Stimulated activated naive CD8-positive, alpha-beta T cell treated with anti-CD3 and anti-CD28 coated beads, Interleukin-15, amount 100 ng/mL, for 72 hours (primary cell): ENCODE measurements at regions not wholly inside any gene's neighbourhood (a gene's known extent, or its start where the extent isn't known, plus 50 kb on each side); places are given as distances from the start of the nearest gene placed in this dataset.
A peak's percentile ranks its signal among the peaks of the same experiment; 100 is the strongest.

Experiments
- ATAC-seq: fragments of 150-1000 bp; cut with Tn5 transposase; 2 replicates; pipeline ENCODE4 v1.10.0; 2021; ENCODE audit warnings: mild to moderate bottlenecking, moderate library complexity
- DNase-seq, 2 donors: peaks; one replicate each; pipeline ENCODE4 v3.0.0; 2021 to 2022
- H3K27ac Mint-ChIP-seq, 2 donors: one replicate each; pipeline ENCODE4 v1.8.0; 2022; ENCODE audit warnings: mild to moderate bottlenecking in 2 of 2, mixed read lengths in 2 of 2, moderate library complexity in 2 of 2
- H3K27me3 Mint-ChIP-seq: one replicate; pipeline ENCODE4 v1.8.0; 2022; ENCODE audit warnings: mixed read lengths
- H3K4me1 Mint-ChIP-seq: one replicate; pipeline ENCODE4 v1.8.0; 2022; ENCODE audit warnings: mild to moderate bottlenecking, mixed read lengths
- H3K4me3 Mint-ChIP-seq, 2 donors: one replicate each; pipeline ENCODE4 v1.8.0; 2022; ENCODE audit warnings: mild to moderate bottlenecking in 2 of 2, mixed read lengths in 2 of 2, moderate library complexity in 1 of 2
- H3K9me3 Mint-ChIP-seq, 2 donors: one replicate each; pipeline ENCODE4 v1.8.0; 2022; ENCODE audit warnings: mixed read lengths in 2 of 2

DNA sequence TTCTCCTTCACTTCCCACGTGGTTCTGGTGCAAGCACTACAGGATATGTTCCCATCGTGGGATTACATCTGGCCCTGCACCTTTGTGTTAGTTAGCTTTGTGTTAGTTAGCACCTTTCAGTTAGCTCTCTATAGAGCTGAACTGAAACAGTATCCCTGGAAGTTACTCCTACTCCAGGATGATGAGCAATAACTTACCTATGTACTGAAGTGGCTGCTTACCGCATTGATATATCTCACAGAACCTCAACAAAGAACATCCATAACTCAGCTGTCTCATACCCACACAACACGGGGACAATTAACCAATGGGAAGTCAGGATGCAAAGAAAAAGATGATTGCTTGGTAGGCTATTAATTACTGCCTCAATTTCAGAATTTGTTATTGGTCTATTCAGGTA, 146.6 kb downstream of the ASCL4 start:
- Mint-ChIP-seq H3K4me3 (no peak overlapping the region), H3K27ac (no peak overlapping the region), H3K4me1 (no peaks in the 10 kb centered on the region), H3K9me3 (no peaks in the 10 kb centered on the region), H3K27me3 (peaks cover 53% of the 10 kb centered on the region)
- ATAC-seq, result no peak
- no peak for DNase-seq

DNA sequence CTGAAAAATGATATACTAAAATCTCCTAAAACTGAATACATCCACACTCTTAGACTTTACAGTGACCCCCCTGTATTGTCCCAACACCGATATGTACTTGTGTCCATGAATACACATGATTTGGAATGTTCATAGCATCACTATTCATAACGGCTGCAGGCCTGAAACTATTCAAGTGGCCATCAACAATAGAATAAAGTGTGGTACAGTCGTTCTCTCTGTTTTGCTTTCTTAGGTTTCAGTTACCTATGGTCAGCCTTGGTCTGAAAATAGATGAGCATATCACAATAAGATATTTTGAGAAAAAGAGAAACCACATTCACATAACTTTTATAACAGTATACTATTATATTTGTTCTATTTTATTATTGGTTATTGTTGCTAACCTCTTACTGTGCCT, 150.6 kb downstream of the ASCL4 start:
- H3K27me3 Mint-ChIP-seq, result peaks cover 37% of the 10 kb centered on the region
- DNase-seq (no peak), ATAC-seq (no peak)
- no peaks in the 10 kb centered on the region for H3K4me1 Mint-ChIP-seq
- H3K27ac Mint-ChIP-seq, result no peak overlapping the region
- no peaks in the 10 kb centered on the region for H3K9me3 Mint-ChIP-seq
- no peak overlapping the region for H3K4me3 Mint-ChIP-seq

DNA sequence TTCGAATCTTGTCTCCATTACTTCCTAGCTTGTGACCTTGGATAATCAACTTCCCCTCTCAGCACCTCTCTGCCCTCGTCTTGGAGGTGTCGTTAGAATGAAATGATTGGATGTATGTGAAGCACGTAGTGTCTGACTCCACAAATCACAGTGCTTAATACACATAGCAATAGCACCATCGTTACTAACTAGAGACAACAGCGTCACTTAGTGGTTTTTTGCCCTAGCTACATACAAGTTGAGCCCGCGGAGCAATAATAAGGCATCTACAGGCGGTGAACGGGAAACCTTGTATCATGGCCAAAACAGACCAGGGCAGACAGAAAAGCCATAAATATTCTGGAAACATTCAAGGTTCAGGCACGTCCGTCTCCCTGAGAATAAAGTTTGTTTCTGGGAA, 154.9 kb downstream of the ASCL4 start:
- Mint-ChIP-seq H3K4me1 (no peaks in the 10 kb centered on the region), H3K9me3 (no peaks in the 10 kb centered on the region), H3K27ac (no peak overlapping the region), H3K27me3 (peaks cover 38% of the 10 kb centered on the region), H3K4me3 (no peak overlapping the region)
- DNase-seq (no peak), ATAC-seq (peak; percentile 52)

DNA sequence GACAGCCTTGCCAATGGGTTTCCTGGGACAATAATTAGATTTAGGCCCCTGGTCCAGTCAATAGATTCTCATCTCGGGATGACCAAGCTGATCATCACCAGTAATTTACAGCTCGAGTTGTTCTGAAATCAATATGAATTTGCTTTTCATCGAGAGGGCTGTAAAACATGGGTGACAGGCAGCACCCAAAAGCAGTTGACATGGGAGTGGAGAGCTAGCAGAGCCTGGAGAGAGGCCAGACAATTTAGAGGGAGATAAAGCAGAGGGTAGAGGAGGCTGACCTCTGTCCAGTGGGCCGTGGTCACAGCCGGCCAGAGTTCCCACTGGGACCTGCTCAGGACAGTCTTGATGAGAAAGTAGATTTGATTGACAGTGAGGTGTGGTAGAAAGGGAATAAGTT, 157.3 kb downstream of the ASCL4 start:
- DNase-seq, result no peak
- no peak for ATAC-seq
- Mint-ChIP-seq H3K9me3 (no peaks in the 10 kb centered on the region), H3K27me3 (peaks cover 52% of the 10 kb centered on the region), H3K4me3 (no peak overlapping the region), H3K27ac (no peak overlapping the region), H3K4me1 (no peaks in the 10 kb centered on the region)

DNA sequence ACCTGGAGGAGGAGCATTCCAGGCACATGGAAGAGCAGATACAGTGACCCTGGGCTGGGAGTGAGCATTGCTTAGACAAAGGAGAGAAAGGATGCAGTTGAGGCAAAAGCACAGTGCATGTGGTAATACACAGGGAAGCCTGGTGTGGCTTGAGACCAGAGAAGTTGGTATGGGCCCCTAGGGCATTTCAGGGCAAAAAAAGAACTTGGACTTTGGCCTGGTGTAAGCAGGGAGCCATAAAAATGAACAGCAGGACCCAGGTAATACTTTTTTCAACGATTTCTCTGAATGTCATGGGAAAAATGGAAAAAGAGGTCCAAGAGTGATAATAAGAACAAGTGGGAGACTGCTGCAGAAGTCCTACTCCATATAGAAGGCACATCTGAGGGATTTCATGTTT, 163.9 kb downstream of the ASCL4 start:
- ATAC-seq, result no peak
- Mint-ChIP-seq H3K4me1 (no peaks in the 10 kb centered on the region), H3K4me3 (no peak overlapping the region), H3K9me3 (peaks cover 10 to 13% of the 10 kb centered on the region in 2 donors), H3K27me3 (peaks cover 34% of the 10 kb centered on the region), H3K27ac (no peak overlapping the region)
- no peak for DNase-seq

DNA sequence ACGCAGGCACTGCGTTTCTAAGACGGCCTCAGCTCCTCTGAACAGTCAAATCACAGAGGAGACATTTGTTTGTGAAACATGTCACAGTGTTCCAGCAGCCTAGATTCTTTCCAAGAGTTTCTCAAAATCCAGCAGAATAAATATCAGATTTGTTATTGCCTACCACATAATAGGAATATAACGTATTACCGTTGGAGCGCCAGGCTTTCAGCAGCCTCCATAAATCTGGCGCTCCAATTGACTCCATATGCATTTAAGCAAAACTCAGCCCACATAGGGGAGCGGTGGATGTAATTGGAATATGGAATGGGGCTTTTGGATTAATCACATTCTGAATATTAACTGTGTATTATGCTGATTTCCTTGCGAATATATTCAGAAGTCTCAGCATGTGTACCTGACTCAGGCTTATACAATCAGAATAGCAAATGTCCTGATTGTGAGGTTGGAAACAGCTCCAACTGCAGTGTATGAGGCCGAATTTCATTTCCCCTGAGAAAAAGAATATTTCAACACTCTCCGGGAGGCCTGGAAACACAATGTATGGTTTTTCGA, 174.0 kb downstream of the ASCL4 start:
- no peak for ATAC-seq
- H3K4me1 Mint-ChIP-seq, result no peaks in the 10 kb centered on the region
- no peak for DNase-seq
- H3K27ac Mint-ChIP-seq, result no peak overlapping the region
- H3K9me3 Mint-ChIP-seq, result peaks cover 0 to under 1% of the 10 kb centered on the region in 2 donors
- H3K27me3 Mint-ChIP-seq, result peaks cover 8% of the 10 kb centered on the region
- no peak overlapping the region for H3K4me3 Mint-ChIP-seq

DNA sequence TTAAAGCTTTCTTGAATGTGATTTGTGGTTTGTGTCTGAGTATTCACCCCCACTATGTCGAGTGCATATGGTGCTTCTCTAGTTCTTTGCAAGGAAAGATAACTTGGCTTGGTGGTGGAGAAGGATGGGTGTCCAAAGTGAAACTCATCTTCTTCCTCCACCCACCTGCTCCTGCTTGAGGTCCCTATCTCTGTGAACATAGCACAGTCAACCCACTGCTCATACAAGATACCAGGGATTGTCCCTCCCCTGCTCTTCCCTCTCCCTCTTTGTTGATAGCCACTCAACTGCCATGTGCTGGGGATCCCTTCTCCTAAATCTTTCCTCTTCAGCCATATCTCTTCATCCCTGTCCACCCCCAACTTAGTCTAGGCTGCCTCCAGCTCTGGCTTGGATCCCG, 176.5 kb downstream of the ASCL4 start:
- Mint-ChIP-seq H3K27ac (no peak overlapping the region), H3K9me3 (no peaks in the 10 kb centered on the region), H3K4me1 (no peaks in the 10 kb centered on the region), H3K4me3 (no peak overlapping the region), H3K27me3 (peaks cover 16% of the 10 kb centered on the region)
- no peak for ATAC-seq
- no peak for DNase-seq

DNA sequence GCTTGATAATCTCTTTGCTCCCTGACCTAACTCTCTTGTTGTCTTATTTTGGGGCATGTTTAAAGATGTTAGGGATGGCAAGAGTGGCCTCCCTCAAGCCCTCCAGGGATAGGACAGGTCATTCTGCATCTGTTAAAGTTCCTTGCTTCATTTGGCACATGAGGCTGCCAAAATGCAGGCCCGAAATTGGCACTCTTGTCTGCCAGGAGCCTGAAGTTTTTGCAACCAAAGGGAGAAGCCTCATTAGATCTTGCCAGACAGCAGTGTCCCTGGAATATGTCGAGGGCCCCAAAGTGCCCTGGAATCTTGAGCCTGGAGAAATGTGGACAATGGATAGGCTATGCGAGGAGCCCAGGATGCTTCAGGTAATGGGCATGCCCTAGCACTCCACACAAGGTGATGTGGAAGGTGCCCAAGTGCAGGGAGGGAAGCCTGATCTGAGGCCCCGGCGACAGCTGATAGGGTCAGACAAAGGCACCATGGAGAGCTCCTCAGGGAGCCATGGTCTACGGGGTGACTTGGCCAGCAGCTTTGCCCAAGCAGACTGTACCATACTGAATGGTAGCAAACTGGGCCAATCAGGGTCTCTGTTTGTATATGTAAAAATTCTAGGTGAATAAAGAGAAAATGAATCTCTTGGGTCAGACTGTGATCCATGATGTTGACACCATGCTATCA, 173.0 kb upstream of the WSCD2 start:
- Mint-ChIP-seq H3K27ac (peak overlapping the region in 1 of 2 donors; percentile 10), H3K4me1 (no peaks in the 10 kb centered on the region), H3K4me3 (no peak overlapping the region), H3K27me3 (peaks cover 8% of the 10 kb centered on the region), H3K9me3 (no peaks in the 10 kb centered on the region)
- DNase-seq (no peak), ATAC-seq (no peak)

DNA sequence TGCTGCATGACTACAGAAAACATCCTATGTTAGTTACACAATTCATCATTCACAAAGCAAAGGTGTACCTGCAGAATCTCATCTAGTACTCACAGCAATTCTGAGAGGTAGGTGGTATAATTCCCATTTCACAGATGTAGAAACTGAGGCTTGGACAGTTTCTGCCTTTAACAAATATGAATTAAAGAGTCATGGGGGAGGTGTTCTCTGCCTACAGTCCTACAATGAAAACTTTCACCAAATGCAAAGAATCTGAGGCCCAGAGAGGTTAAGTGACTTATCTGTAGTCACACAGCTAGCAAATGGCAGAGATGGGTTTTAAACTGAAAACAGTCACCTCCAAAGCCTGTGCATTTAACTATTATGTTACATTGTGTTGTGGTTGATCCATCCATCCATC, 171.6 kb upstream of the WSCD2 start:
- H3K27ac Mint-ChIP-seq, result no peak overlapping the region
- H3K27me3 Mint-ChIP-seq, result peaks cover 8% of the 10 kb centered on the region
- DNase-seq (no peak), ATAC-seq (no peak)
- H3K4me1 Mint-ChIP-seq, result no peaks in the 10 kb centered on the region
- no peak overlapping the region for H3K4me3 Mint-ChIP-seq
- H3K9me3 Mint-ChIP-seq, result no peaks in the 10 kb centered on the region

DNA sequence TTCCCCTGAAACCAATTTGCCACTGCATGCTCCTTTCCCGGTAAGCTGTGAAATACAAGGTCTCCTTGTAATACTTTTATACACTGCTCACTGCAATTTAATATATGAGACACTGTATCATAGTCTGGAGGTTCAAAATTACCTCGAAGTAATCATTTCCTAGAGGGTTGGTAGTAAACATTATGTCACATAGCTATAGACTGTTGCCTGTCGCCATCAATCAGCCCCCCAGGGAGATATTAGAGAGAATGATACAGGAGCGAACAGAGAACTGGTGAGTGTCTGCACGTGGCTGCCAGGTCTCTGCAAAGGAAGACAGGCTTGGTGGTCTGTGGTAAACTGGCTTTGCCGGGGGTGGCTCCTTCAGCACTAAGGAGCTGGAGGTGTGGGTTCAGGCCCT, 165.5 kb upstream of the WSCD2 start:
- ATAC-seq (no peak), DNase-seq (no peak)
- H3K27ac Mint-ChIP-seq, result no peak overlapping the region
- H3K9me3 Mint-ChIP-seq, result no peaks in the 10 kb centered on the region
- no peaks in the 10 kb centered on the region for H3K4me1 Mint-ChIP-seq
- H3K27me3 Mint-ChIP-seq, result no peaks in the 10 kb centered on the region
- no peak overlapping the region for H3K4me3 Mint-ChIP-seq

DNA sequence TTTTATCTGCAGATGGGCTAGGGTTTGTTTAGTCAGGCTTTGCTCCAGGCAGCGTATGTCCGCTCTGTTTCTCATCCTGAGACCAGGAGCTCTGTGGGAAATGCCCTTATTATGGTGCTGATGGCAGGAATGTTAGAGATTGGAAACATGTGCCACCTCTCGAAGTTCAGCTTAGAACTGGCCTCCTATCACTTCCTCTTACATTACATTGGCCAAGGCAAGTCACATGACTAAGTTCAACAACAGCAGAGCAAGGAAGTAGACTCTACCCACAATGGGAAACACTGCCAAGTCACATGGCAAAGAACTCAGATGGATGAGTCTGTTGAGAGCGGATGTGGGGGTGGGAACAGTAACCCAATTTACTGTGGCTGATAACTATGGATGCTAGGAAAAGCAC, 161.9 kb upstream of the WSCD2 start:
- H3K4me3 Mint-ChIP-seq, result no peak overlapping the region

DNA sequence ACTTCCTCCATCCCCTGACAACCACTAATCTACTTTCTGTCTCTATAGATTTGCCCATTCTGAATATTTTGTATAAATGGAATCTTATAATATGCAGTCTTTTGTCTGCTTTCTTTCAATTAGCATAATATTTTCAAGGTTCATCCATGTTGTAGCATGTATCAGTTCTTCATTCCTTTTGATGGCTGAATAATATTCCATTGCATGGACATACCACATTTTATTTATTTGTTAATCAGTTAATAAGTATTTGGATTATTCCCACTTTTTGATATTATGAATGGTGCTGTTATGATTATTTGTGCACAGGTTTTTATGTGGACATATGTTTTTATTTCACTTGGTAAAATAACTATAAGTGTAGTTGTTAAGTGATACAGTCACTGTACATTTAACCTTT, 155.1 kb upstream of the WSCD2 start:
- DNase-seq, result no peak

More for the DNA sequence above, 161.9 kb upstream of the WSCD2 start:
- DNase-seq (no peak), ATAC-seq (no peak)
- no peaks in the 10 kb centered on the region for H3K9me3 Mint-ChIP-seq
- no peak overlapping the region for H3K27ac Mint-ChIP-seq
- no peaks in the 10 kb centered on the region for H3K4me1 Mint-ChIP-seq
- no peaks in the 10 kb centered on the region for H3K27me3 Mint-ChIP-seq

DNA sequence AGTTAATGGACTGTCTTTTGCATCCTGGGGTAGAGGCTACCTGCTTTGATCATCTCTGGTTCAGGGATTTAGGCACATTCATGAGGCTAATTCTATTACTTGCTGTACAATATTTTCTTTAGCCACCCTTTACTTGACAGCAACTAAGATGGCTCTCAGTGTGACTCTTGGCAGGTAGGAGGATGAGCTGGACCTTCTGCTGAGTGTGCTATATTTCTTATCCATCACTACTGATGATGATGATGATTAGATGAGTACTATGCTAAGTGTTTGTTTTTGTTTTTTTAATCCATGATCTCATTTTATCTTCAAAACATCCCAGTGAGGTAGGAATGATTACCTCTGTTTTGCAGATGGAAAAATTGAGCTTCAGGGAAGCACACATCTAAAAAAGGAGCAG, 152.8 kb upstream of the WSCD2 start:
- ATAC-seq (no peak), DNase-seq (no peak)
- Mint-ChIP-seq H3K27ac (no peak overlapping the region), H3K9me3 (peaks cover 0 to 16% of the 10 kb centered on the region in 2 donors), H3K27me3 (peaks cover 33% of the 10 kb centered on the region), H3K4me1 (no peaks in the 10 kb centered on the region), H3K4me3 (no peak overlapping the region)

More for the DNA sequence above, 155.1 kb upstream of the WSCD2 start:
- H3K27me3 Mint-ChIP-seq, result peaks cover 33% of the 10 kb centered on the region
- no peak for ATAC-seq
- no peak overlapping the region for H3K27ac Mint-ChIP-seq
- no peaks in the 10 kb centered on the region for H3K4me1 Mint-ChIP-seq
- no peak overlapping the region for H3K4me3 Mint-ChIP-seq
- peaks cover 0 to 16% of the 10 kb centered on the region in 2 donors for H3K9me3 Mint-ChIP-seq

DNA sequence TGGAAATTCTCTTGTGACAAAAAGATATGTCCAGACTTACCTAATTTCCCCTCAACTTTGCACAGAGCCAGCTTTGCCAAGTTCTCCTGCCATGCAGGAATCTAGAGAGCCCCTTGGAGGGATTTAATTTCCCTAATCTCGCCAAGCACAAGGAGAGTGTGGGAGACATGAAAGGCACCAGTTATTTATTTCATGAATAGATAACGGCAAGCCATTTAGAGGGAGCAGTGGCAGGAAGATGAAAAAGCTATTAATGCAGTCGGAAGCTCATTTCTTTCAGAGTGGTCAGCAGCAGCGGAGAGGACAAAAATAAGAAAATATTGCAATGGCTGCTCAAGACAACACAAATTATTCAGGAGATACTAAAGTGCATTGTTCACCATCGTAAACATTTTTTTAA, 150.9 kb upstream of the WSCD2 start:
- no peak overlapping the region for H3K27ac Mint-ChIP-seq
- no peaks in the 10 kb centered on the region for H3K4me1 Mint-ChIP-seq
- H3K9me3 Mint-ChIP-seq, result peaks cover 0 to 16% of the 10 kb centered on the region in 2 donors
- H3K4me3 Mint-ChIP-seq, result no peak overlapping the region
- DNase-seq (no peak), ATAC-seq (no peak)
- peaks cover 42% of the 10 kb centered on the region for H3K27me3 Mint-ChIP-seq

DNA sequence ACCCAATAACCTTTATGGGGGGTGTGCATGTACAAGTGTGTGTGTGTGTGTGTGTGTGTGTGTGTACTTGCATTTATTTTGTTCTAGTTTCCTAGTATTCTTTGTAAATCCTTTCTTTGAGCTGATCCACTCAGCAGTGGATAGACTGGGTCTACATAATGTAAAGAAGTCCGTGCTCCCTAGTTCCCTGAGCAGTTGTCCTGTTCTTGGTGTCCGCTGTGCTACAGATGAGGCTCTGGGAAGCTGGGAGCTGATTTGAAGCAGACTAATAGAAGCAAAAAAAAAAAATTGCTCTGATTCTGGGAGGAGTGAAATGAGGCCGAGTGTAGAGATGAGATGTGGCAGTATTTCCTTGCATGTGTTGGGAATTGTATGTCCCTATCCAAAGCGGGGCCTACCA, 150.4 kb upstream of the WSCD2 start:
- H3K27ac Mint-ChIP-seq, result no peak overlapping the region

DNA sequence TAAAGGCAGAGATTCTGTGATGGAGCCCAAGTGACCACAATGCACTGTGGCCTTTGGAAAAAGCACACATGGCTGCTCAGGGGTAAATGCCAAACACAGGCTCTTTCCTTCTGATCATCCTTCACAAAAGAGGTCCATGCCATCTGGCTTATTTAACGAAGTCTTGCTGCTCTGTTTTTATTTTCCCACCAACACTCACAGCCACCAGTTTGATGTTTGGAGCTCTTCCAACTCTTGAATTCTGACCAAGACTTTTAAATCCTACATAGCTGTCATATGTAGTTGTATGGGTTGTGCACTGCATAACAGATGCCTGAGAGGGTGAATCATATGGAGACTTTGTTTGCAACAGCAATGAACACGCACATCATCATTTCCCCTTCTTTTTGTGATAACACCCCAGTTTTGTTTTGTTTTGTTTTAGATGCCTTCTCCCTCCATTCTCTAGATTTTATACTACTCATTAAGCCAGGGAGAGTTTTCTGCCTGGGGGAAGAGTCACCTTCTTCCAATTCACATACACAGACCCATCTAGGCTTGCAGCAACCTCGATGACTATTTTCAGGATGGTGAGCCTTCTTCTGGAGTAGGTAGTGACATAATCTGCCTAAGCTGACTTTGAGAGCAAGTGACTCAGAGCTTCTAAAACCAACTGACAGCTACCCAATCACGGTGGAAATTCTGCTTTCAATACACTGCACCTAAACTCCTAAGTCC, 145.2 kb upstream of the WSCD2 start:
- Mint-ChIP-seq H3K9me3 (no peaks in the 10 kb centered on the region), H3K4me3 (no peak overlapping the region), H3K27ac (no peak overlapping the region), H3K27me3 (peaks cover 20% of the 10 kb centered on the region), H3K4me1 (no peaks in the 10 kb centered on the region)
- ATAC-seq (no peak), DNase-seq (no peak)

More for the DNA sequence above, 150.4 kb upstream of the WSCD2 start:
- Mint-ChIP-seq H3K27me3 (peaks cover 42% of the 10 kb centered on the region), H3K4me3 (no peak overlapping the region), H3K9me3 (peaks cover 0 to 13% of the 10 kb centered on the region in 2 donors), H3K4me1 (no peaks in the 10 kb centered on the region)
- ATAC-seq (no peak), DNase-seq (no peak)
